ENCODE measurements at regions not wholly inside any gene's neighbourhood (a gene's known extent, or its start where the extent isn't known, plus 50 kb on each side); places are given as distances from the start of the nearest gene placed in this dataset.

GRCh38 chr2:120959426-120959825 lies 223.8 kb downstream of the GLI2 start:
- DNase-seq, result no peak

GRCh38 chr2:120960770-120961366 lies 225.2 kb downstream of the GLI2 start:
- no peak for DNase-seq

- DNase-seq, result no peak
These were observed 225.7 kb downstream of the GLI2 start for GRCh38 chr2:120961396-120961795.

GRCh38 chr2:120963997-120964705 lies 228.5 kb downstream of the GLI2 start:
- no peak for DNase-seq

- no peak for DNase-seq
These were observed 229.2 kb downstream of the GLI2 start for GRCh38 chr2:120964819-120965218.

GRCh38 chr2:120966510-120967254 lies 231.0 kb downstream of the GLI2 start:
- no peak for DNase-seq

GRCh38 chr2:120968307-120969015 lies 232.8 kb downstream of the GLI2 start:
- DNase-seq, result no peak

GRCh38 chr2:120969613-120970355 lies 234.1 kb downstream of the GLI2 start:
- DNase-seq, result no peak

- DNase-seq, result no peak
These were observed 236.2 kb downstream of the GLI2 start for GRCh38 chr2:120971866-120972265.

- no peak for DNase-seq
These were observed 236.6 kb downstream of the GLI2 start for GRCh38 chr2:120972286-120972685.

GRCh38 chr2:120973196-120973595 lies 237.5 kb downstream of the GLI2 start:
- no peak for DNase-seq

GRCh38 chr2:120974950-120975349 lies 239.3 kb downstream of the GLI2 start:
- no peak for DNase-seq

GRCh38 chr2:120976501-120977307 lies 241.0 kb downstream of the GLI2 start:
- DNase-seq, result no peak

GRCh38 chr2:120977582-120978358 lies 242.1 kb downstream of the GLI2 start:
- no peak for DNase-seq

- no peak for DNase-seq
These were observed 242.8 kb downstream of the GLI2 start for GRCh38 chr2:120978359-120979050.

GRCh38 chr2:120979398-120979797 lies 243.7 kb downstream of the GLI2 start:
- DNase-seq, result no peak

GRCh38 chr2:120979921-120980320 lies 244.3 kb downstream of the GLI2 start:
- DNase-seq, result no peak

GRCh38 chr2:120981443-120981842 lies 245.8 kb downstream of the GLI2 start:
- no peak for DNase-seq

- no peak for DNase-seq
These were observed 246.9 kb downstream of the GLI2 start for GRCh38 chr2:120982598-120982997.

- DNase-seq, result no peak
These were observed 247.7 kb downstream of the GLI2 start for GRCh38 chr2:120983344-120983743.

Data from hematopoietic multipotent progenitor cell treated with erythropoietin and hydrocortisone succinate and interleukin-3 and kit ligand, for 8 days (in vitro differentiated cells).